Right cardiac atrium (tissue), 5 donors: ENCODE measurements at regions not wholly inside any gene's neighbourhood (a gene's known extent, or its start where the extent isn't known, plus 50 kb on each side); places are given as distances from the start of the nearest gene placed in this dataset.
"Not testable (repeated sequence)": the region's sequence is repeated elsewhere in the genome, so short reads cannot be mapped to it uniquely, and the experiment has no call there.

Source experiments
- ATAC-seq, 2 donors: fragments of 200-7000 bp; cut with Tn5 transposase; one replicate each; pipeline versions ENCODE4 v1.8.0 to v1.9.1; 2020; ENCODE audit warnings: moderate library complexity in 2 of 2, mild to moderate bottlenecking in 1 of 2
- DNase-seq, 3 donors: peaks; one replicate each; pipeline ENCODE4 v3.0.0-alpha.2; 2020
- H3K27ac ChIP-seq: one replicate; pipeline ENCODE4 v1.5.1; 2013; ENCODE audit warnings: mild to moderate bottlenecking, low read length, control low read depth, moderate library complexity
- H3K27me3 ChIP-seq: one replicate; pipeline ENCODE4 v1.6.1; 2013; ENCODE audit not compliant: control insufficient read depth, insufficient read depth
- H3K4me1 ChIP-seq: one replicate; pipeline ENCODE4 v1.6.1; 2013; ENCODE audit warnings: low read length; ENCODE audit not compliant: control insufficient read depth, insufficient read depth
- H3K4me3 ChIP-seq: one replicate; pipeline ENCODE4 v1.5.1; 2013; ENCODE audit warnings: low read length, control low read depth
- H3K9me3 ChIP-seq: one replicate; pipeline ENCODE4 v1.6.1; 2013; ENCODE audit warnings: low read length; ENCODE audit not compliant: control insufficient read depth
- WGBS: extraction: QIAGEN DNeasy Blood & Tissue Kit; methylation state at CpG from one replicate; pipeline ENCODE4 v1.1.7; 2013; 5-methylcytosine and 5-hydroxymethylcytosine counted together
- intact Hi-C, 4 donors: fragments of 100-400 bp; cut with DNase I; formaldehyde crosslinking; loops; one replicate each; pipeline versions ENCODE4 v1.11.0 to v1.14.0; 2022 to 2023
- donor health status: healthy with polysubstance abuse.
- donor health status: DM: no; HTN: yes; CAD: no.
- donor health status: DM: no; HTN: no; CAD: no.
- donor health status: DM: no; HTN: yes; CAD: no; lungs with severe emphysema.
- donor health status: DM: yes; HTN: yes; CAD: no.

GRCh38 chr19:28594737-28595136, 618.2 kb downstream of the UQCRFS1 start:
- Histone ChIP-seq H3K9me3 (no peaks in the 10 kb centered on the region), H3K4me3 (no peak overlapping the region), H3K27me3 (no peaks in the 10 kb centered on the region), H3K4me1 (no peaks in the 10 kb centered on the region), H3K27ac (no peak overlapping the region)
- intact Hi-C loops, result no loop called here
- ATAC-seq (no peak), DNase-seq (no peak)
- 86% methylated on average over 2 of the region's 2 CpGs for WGBS

- H3K4me3 ChIP-seq, intact Hi-C loops, DNase-seq, H3K27me3 ChIP-seq, ATAC-seq, H3K27ac ChIP-seq, H3K9me3 ChIP-seq, H3K4me1 ChIP-seq: not testable (repeated sequence)
- 69% methylated on average over 11 of the region's 11 CpGs for WGBS
Observed at GRCh38 chr19:28589991-28590411, 623.0 kb downstream of the UQCRFS1 start.

DNA sequence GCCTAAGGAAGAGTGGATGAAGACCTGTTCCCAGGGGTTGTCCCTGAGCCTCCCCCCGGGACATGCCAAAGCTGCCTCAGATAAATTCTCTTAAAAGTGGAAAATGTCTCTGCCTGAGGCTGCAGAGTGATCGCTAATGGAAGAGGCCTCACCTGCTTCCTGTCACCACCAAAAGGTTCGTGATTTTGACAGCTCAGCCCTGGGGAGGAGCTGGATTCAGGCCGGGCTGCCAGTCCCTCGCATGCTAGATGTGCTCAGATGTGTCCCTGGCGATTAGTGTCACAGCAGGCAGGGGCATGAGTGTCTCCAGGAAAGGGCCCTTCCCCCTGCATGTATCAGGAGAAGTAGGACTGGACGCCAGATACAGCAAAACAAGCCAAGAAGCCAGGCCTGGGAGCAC, 626.5 kb downstream of the UQCRFS1 start:
- Histone ChIP-seq H3K4me3 (no peak overlapping the region), H3K27ac (no peak overlapping the region), H3K9me3 (no peaks in the 10 kb centered on the region), H3K4me1 (no peaks in the 10 kb centered on the region), H3K27me3 (no peaks in the 10 kb centered on the region)
- DNase-seq (no peak), ATAC-seq (no peak)
- intact Hi-C loops, result no loop called here
- WGBS, result 26% methylated on average over 7 of the region's 7 CpGs

DNA sequence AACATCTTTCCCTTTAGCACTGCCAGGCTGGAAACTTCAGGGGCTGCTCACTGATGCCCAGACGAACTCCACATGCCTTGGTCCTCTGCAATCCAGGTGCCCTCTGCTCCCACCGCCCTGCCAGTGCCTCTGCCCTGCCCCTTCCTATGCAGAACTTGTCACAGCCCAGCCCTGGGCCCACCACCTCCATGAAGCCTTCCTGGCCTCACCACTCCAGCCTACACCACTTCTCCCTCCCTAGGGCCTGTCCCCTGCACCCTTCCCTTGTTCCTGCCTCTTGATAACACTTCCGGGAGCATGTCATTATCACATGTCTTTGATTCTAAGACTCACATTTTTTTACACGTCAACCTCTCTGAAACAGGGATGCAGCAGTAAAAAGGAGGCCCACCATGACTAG, 627.2 kb downstream of the UQCRFS1 start:
- intact Hi-C loops, result no loop called here
- WGBS, result 56% methylated on average over 4 of the region's 4 CpGs
- Histone ChIP-seq H3K27ac (no peak overlapping the region), H3K4me1 (no peaks in the 10 kb centered on the region), H3K27me3 (no peaks in the 10 kb centered on the region), H3K9me3 (no peaks in the 10 kb centered on the region), H3K4me3 (no peak overlapping the region)
- no peak for ATAC-seq
- no peak for DNase-seq

DNA sequence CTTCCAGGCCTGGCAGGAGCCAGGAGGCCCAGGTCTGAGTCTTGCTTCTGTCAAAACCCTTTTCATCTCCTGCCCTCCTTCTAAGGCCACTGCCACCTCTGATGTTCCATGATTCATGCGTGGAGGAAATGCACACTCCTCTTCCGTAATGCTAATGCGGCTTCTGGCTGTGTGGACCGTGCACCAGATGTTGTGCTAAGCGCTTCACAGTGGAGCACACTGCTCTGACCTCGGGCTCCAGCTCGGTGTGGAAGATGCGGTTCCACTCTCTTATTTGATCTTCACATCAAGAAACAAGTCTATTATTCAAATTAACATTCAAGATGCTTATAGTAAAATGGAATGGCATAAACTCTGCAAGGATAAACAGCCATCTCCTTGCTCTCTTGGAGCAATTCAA, 629.2 kb downstream of the UQCRFS1 start:
- Histone ChIP-seq H3K27ac (no peak overlapping the region), H3K4me1 (no peaks in the 10 kb centered on the region), H3K27me3 (no peaks in the 10 kb centered on the region), H3K4me3 (no peak overlapping the region), H3K9me3 (no peaks in the 10 kb centered on the region)
- intact Hi-C loops, result no loop called here
- ATAC-seq, result no peak
- DNase-seq, result no peak
- WGBS, result 88% methylated on average over 8 of the region's 8 CpGs

DNA sequence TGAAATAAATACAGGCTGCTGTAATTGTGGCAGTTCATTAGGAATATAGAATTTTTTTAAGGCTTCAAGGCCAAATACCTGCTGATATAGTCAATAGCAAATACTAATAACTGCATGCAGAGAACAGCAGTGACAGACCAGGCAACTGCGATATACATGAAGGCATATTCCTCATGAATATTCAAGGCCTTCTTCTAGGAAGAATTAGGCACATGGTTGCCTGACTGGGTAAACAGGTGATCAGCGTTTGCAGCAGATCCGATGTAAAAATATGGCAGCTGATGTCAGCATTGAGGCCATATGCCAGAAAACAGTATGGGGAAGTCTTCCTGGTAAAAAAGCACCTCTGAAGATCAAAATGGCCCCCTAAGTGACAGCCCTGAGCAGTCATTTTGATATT, 629.7 kb downstream of the UQCRFS1 start:
- ATAC-seq (no peak), DNase-seq (no peak)
- intact Hi-C loops, result no loop called here
- Histone ChIP-seq H3K9me3 (no peaks in the 10 kb centered on the region), H3K27ac (no peak overlapping the region), H3K27me3 (no peaks in the 10 kb centered on the region), H3K4me3 (no peak overlapping the region), H3K4me1 (no peaks in the 10 kb centered on the region)
- 89% methylated on average over 3 of the region's 3 CpGs for WGBS

DNA sequence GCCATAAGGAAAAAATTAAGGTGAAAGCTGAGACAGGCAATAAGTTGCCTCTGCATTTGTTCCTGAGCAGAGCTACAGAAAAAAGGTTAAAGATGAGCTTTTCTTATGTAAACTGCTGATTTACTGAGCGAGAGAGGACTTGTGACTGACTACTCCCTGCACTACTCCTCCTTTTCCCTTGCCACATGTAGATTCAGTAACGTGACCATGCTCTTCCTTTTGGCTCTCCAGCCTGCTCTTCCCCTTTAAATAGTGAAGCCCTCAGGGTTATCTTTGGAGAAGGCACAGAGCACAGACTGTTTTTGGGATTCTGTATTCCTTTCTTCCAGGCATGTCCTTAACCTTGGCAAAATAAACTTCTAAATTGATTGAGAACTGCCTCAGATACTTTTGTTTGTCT, 630.2 kb downstream of the UQCRFS1 start:
- Histone ChIP-seq H3K27ac (no peak overlapping the region), H3K4me1 (no peaks in the 10 kb centered on the region)
- 45% methylated on average over 2 of the region's 2 CpGs for WGBS

DNA sequence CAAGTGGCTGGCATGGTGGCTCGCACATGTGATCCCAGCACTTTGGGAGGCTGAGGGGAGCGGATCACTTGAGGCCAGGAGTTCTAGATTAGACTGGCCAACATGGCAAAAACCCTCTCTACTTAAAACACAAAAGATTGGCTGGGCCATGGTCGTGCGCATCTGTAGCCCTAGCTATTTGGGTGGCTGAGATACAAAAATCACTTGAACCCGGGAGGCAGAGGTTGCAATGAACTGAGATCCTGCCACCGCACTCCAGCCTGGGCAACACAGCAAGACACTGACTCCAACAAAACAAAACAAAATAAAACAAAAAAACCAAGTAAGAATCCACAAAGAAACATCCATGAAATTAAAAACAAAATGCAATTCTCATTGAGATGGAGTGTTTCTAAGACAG, 630.6 kb downstream of the UQCRFS1 start:
- Histone ChIP-seq H3K9me3 (no peaks in the 10 kb centered on the region), H3K27me3 (no peaks in the 10 kb centered on the region), H3K4me1 (no peaks in the 10 kb centered on the region), H3K27ac (no peak overlapping the region), H3K4me3 (no peak overlapping the region)
- intact Hi-C loops, result no loop called here
- 92% methylated on average over 6 of the region's 6 CpGs for WGBS
- ATAC-seq (no peak), DNase-seq (no peak)

More for the DNA sequence above, 630.2 kb downstream of the UQCRFS1 start:
- DNase-seq, result no peak
- Histone ChIP-seq H3K9me3 (no peaks in the 10 kb centered on the region), H3K4me3 (no peak overlapping the region), H3K27me3 (no peaks in the 10 kb centered on the region)
- intact Hi-C loops, result no loop called here
- ATAC-seq, result no peak

DNA sequence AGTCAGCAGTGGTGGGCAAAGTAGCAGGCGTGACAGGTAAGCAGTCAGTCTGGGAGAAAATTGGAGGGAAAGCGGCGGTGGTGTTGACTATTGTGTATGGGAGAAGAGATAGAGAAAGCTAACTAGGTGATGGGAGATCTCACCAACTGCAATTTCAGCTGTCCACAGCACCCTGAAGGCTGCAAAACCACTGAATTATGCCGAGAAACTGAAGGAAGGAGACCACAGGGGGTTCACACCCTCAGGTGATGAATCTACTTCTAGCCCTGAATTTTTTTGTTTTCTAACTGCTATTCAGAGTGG, 631.5 kb downstream of the UQCRFS1 start:
- no peak overlapping the region for H3K4me3 ChIP-seq
- no peaks in the 10 kb centered on the region for H3K27me3 ChIP-seq
- intact Hi-C loops, result no loop called here
- no peaks in the 10 kb centered on the region for H3K9me3 ChIP-seq
- no peak for DNase-seq
- ATAC-seq, result no peak
- H3K27ac ChIP-seq, result no peak overlapping the region
- no peaks in the 10 kb centered on the region for H3K4me1 ChIP-seq
- WGBS, result 78% methylated on average over 4 of the region's 4 CpGs

DNA sequence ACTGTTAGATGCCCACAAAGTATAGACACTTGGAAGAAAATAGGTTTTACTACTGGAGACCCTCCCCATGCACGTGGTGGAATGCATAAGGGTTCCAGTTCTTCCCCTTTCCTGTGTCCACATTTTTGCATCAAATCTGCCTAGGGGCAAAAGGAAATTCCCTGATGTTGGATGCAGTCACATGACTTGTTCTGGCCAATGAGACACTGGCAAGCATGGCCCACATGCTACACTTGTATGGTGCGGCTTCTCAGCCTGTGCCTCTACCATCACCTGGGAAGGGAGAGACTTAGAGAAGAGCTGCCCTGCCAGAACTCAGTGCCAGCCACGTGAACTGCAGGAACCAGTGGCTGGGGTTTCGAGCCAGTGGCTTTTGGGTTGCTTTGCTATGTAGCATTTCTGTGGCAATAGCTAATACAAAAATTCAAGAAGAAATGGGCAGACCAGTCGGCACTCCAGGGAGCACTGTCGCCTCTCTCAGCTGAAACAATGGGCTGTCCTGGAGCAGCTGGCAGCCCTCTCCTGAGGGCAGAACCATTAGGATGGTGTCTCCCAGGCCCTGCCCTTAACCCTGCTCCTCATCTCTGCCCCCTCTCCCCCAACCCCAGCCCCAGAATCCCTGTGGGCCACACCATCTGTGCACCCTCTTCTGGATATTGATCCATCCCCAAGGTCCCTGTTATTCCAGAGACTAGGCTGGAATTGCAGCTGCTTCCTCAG, 634.0 kb downstream of the UQCRFS1 start:
- intact Hi-C loops, result no loop called here
- Histone ChIP-seq H3K27me3 (no peaks in the 10 kb centered on the region), H3K27ac (no peak overlapping the region), H3K4me3 (no peak overlapping the region), H3K4me1 (no peaks in the 10 kb centered on the region), H3K9me3 (no peaks in the 10 kb centered on the region)
- ATAC-seq, result no peak
- WGBS, result 81% methylated on average over 6 of the region's 6 CpGs
- DNase-seq, result no peak

- Histone ChIP-seq H3K27ac (no peak overlapping the region), H3K4me3 (no peak overlapping the region), H3K4me1 (no peaks in the 10 kb centered on the region), H3K27me3 (no peaks in the 10 kb centered on the region), H3K9me3 (no peaks in the 10 kb centered on the region)
- WGBS, result 85% methylated on average over 8 of the region's 8 CpGs
- no peak for DNase-seq
- intact Hi-C loops, result no loop called here
- no peak for ATAC-seq
Observed at GRCh38 chr19:28578208-28578607, 634.7 kb downstream of the UQCRFS1 start.

GRCh38 chr19:28577666-28578065, 635.3 kb downstream of the UQCRFS1 start:
- DNase-seq (no peak), ATAC-seq (no peak)
- H3K9me3 ChIP-seq, result no peaks in the 10 kb centered on the region
- 72% methylated on average over 6 of the region's 6 CpGs for WGBS
- intact Hi-C loops, result no loop called here
- H3K4me1 ChIP-seq, result no peaks in the 10 kb centered on the region
- no peaks in the 10 kb centered on the region for H3K27me3 ChIP-seq
- H3K27ac ChIP-seq, result no peak overlapping the region
- no peak overlapping the region for H3K4me3 ChIP-seq
